Common myeloid progenitor, CD34-positive (primary cell): ENCODE measurements at regions not wholly inside any gene's neighbourhood (a gene's known extent, or its start where the extent isn't known, plus 50 kb on each side); places are given as distances from the start of the nearest gene placed in this dataset.

Experiments used
- CTCF ChIA-PET: fragments of 350-600 bp; sonication (Branson Sonifier 250); formaldehyde crosslinking; loops from one replicate; lab custom pipeline; 2021; ENCODE audit warnings: antibody characterized with exemption; lab: Charles Lee
- POLR2A ChIA-PET: fragments of 350-600 bp; sonication (Branson Sonifier 250); formaldehyde crosslinking; loops from one replicate; lab custom pipeline; 2021; ENCODE audit warnings: antibody characterized with exemption; lab: Charles Lee
- DNase-seq, 3 donors: peaks; one replicate each; pipeline versions ENCODE4 v3.0.0 to v3.0.0-alpha.2; 2013
- H3K27ac ChIP-seq, 2 experiments: 1 replicate in 1 of 2; 2 replicates in 1 of 2; pipeline ENCODE4 v1.7.0; 2013; ENCODE audit warnings: inconsistent platforms in 2 of 2, low read length in 2 of 2, mild to moderate bottlenecking in 2 of 2, low read depth in 1 of 2, moderate library complexity in 1 of 2; ENCODE audit not compliant: severe bottlenecking in 2 of 2, insufficient read depth in 1 of 2, poor library complexity in 1 of 2
- H3K27me3 ChIP-seq, 5 experiments: replicated peaks in 2 of 5; 1 replicate in 3 of 5; 2 replicates in 2 of 5; pipeline versions ENCODE4 v1.6.1 to v1.7.0; 2013; ENCODE audit warnings: low read length in 4 of 5, mild to moderate bottlenecking in 2 of 5, moderate library complexity in 2 of 5, inconsistent platforms in 1 of 5; ENCODE audit not compliant: insufficient read depth in 5 of 5, control insufficient read depth in 4 of 5
- H3K36me3 ChIP-seq, 4 experiments: 1 replicate in 2 of 4; 2 replicates in 2 of 4; pipeline versions ENCODE4 v1.6.1 to v1.7.0; 2013; ENCODE audit warnings: low read length in 3 of 4, control low read depth in 1 of 4, mild to moderate bottlenecking in 1 of 4; ENCODE audit not compliant: control insufficient read depth in 4 of 4, insufficient read depth in 4 of 4
- H3K4me1 ChIP-seq, 4 experiments: 1 replicate in 3 of 4; 2 replicates in 1 of 4; pipeline versions ENCODE4 v1.6.1 to v1.7.1; 2013; ENCODE audit warnings: low read length in 3 of 4, mild to moderate bottlenecking in 3 of 4, control low read depth in 1 of 4, inconsistent platforms in 1 of 4, moderate library complexity in 1 of 4; ENCODE audit not compliant: control insufficient read depth in 4 of 4, insufficient read depth in 4 of 4; ENCODE audit errors: control extremely low read depth in 1 of 4
- H3K4me3 ChIP-seq, 7 experiments: 1 replicate in 4 of 7; 2 replicates in 3 of 7; pipeline versions ENCODE4 v1.5.1 to v1.7.0; 2013; ENCODE audit warnings: mild to moderate bottlenecking in 7 of 7, low read length in 6 of 7, moderate library complexity in 6 of 7, inconsistent platforms in 2 of 7, low read depth in 2 of 7, control low read depth in 1 of 7; ENCODE audit not compliant: insufficient read depth in 4 of 7, control insufficient read depth in 1 of 7; ENCODE audit errors: extremely low read depth in 1 of 7
- H3K9me3 ChIP-seq, 5 experiments: 1 replicate in 4 of 5; 2 replicates in 1 of 5; pipeline versions ENCODE4 v1.6.1 to v1.7.1; 2013; ENCODE audit warnings: low read length in 4 of 5, mild to moderate bottlenecking in 2 of 5, inconsistent platforms in 1 of 5, low read depth in 1 of 5, moderate library complexity in 1 of 5; ENCODE audit not compliant: control insufficient read depth in 4 of 5, insufficient read depth in 2 of 5; ENCODE audit errors: control extremely low read depth in 1 of 5
- WGBS: methylation state at CpG from one replicate; pipeline ENCODE4 v1.1.5; 2013; ENCODE audit not compliant: insufficient coverage; 5-methylcytosine and 5-hydroxymethylcytosine counted together

DNA sequence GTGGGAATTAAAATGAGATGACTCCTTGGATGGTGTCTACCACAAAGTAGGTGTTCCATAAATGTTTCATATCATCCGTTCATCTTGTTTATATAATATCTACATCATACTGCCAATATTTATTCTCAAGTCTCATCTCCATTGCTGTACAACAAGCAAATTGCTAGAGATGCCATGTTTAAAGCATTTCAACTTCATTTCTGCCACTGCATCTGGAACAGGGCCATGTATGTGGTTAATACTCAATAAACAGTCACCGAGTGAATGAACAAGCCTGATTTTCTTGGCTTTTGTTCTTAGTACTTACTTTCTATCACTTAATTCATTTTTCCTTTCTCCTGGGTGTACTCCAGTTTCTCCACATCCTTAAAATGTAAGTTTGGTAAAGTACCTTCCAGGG lies 107.6 kb downstream of the KCNJ2 start:
- WGBS = 0% methylated on average over 1 of the region's 2 CpGs
- H3K9me3 ChIP-seq = no peaks in the 10 kb centered on the region
- CTCF ChIA-PET = no interaction called here
- no peaks in the 10 kb centered on the region for H3K4me1 ChIP-seq
- H3K36me3 ChIP-seq = no peaks in the 10 kb centered on the region
- no peak overlapping the region for H3K27ac ChIP-seq
- DNase-seq = no peak
- POLR2A ChIA-PET = no interaction called here
- no peaks in the 10 kb centered on the region for H3K27me3 ChIP-seq
- H3K4me3 ChIP-seq = no peak overlapping the region

- CTCF ChIA-PET = no interaction called here
- Histone ChIP-seq H3K27me3 (no peaks in the 10 kb centered on the region), H3K4me1 (no peaks in the 10 kb centered on the region), H3K36me3 (no peaks in the 10 kb centered on the region), H3K4me3 (no peak overlapping the region), H3K9me3 (peaks cover 0 to 2% (median 0%) of the 10 kb centered on the region in 5 experiments), H3K27ac (no peak overlapping the region)
- WGBS = 100% methylated on average over 2 of the region's 5 CpGs
- POLR2A ChIA-PET = no interaction called here
- no peak for DNase-seq
Observed at GRCh38 chr17:70278844-70279462, 109.6 kb downstream of the KCNJ2 start.

DNA sequence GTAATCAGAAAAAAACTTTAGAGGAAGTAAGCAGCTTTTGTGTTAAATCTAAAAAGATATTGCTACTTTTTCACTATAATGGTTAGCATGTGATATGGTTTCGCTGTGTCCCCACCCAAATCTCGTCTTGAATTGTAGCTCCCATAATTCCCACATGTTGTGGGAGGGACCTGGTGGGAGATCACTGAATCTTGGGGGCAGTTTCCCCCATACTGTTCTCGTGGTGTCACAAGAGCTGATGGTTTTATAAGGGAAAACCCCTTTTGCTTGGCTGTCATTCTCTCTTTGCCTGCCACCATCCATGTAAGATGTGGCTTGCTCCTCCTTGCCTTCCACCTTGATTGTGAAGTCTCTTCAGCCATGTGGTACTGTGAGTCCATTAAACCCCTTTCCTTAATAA lies 117.1 kb downstream of the KCNJ2 start:
- POLR2A ChIA-PET = no interaction called here
- Histone ChIP-seq H3K27ac (no peak overlapping the region), H3K4me3 (no peak overlapping the region), H3K9me3 (peaks cover 0 to 2% (median 0%) of the 10 kb centered on the region in 5 experiments), H3K27me3 (no peaks in the 10 kb centered on the region), H3K4me1 (peaks cover 0 to 5% (median 0%) of the 10 kb centered on the region in 4 experiments), H3K36me3 (no peaks in the 10 kb centered on the region)
- WGBS = 88% methylated on average over 3 of the region's 3 CpGs
- CTCF ChIA-PET = interaction anchor here (0.5 kb wide), 1 partner anchor 891 kb away, joined by 3 read pairs; no protein-coding TSS in a partner anchor
- DNase-seq = peak in 1 of 3 donors; percentile 0

- ChIA-PET POLR2A (no interaction called here), CTCF (no interaction called here)
- WGBS = 90% methylated on average over 2 of the region's 3 CpGs
- Histone ChIP-seq H3K27me3 (no peaks in the 10 kb centered on the region), H3K27ac (no peak overlapping the region), H3K4me3 (no peak overlapping the region), H3K36me3 (no peaks in the 10 kb centered on the region), H3K4me1 (peaks cover 0 to 5% (median 0%) of the 10 kb centered on the region in 4 experiments), H3K9me3 (no peaks in the 10 kb centered on the region)
- peak; percentile 2 to 17 (median 6) for DNase-seq
Observed at GRCh38 chr17:70288540-70289290, 119.4 kb downstream of the KCNJ2 start.

DNA sequence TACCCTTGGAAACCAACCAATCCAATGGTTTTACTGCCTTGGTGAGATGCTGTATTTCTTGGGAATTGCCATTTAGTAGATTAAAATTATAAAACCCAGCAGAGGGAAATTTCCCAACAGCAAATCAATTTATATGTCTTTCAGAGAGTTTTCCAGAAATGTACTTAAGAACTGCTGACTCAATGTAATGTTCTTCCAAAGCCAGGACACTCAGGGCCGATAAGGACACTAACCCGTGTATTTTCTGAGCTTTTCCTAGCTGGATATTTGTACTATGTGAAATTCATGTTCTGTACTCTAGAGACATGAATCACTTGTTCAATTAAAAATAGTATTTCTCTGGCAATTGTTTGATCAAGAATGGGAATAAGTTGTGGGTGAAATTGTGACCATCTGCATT lies 121.4 kb downstream of the KCNJ2 start:
- Histone ChIP-seq H3K9me3 (no peaks in the 10 kb centered on the region), H3K27ac (no peak overlapping the region), H3K36me3 (no peaks in the 10 kb centered on the region), H3K4me1 (peaks cover 0 to 5% (median 1%) of the 10 kb centered on the region in 4 experiments), H3K4me3 (no peak overlapping the region), H3K27me3 (no peaks in the 10 kb centered on the region)
- CTCF ChIA-PET = no interaction called here
- 100% methylated on average over 2 of the region's 2 CpGs for WGBS
- no peak for DNase-seq
- POLR2A ChIA-PET = no interaction called here

- Histone ChIP-seq H3K4me3 (no peak overlapping the region), H3K9me3 (no peaks in the 10 kb centered on the region), H3K4me1 (peaks cover 0 to 5% (median 1%) of the 10 kb centered on the region in 4 experiments), H3K27ac (no peak overlapping the region), H3K36me3 (no peaks in the 10 kb centered on the region), H3K27me3 (no peaks in the 10 kb centered on the region)
- ChIA-PET POLR2A (no interaction called here), CTCF (no interaction called here)
- no peak for DNase-seq
- 89% methylated on average over 1 of the region's 1 CpG for WGBS
Observed at GRCh38 chr17:70292366-70292765, 123.0 kb downstream of the KCNJ2 start.
